HL-60 (cell line): ENCODE measurements at regions not wholly inside any gene's neighbourhood (a gene's known extent, or its start where the extent isn't known, plus 50 kb on each side); places are given as distances from the start of the nearest gene placed in this dataset.

Experiments used
- CTCF ChIP-seq: IDR thresholded peaks from one replicate; pipeline ENCODE4 v1.5.1; 2011; ENCODE audit warnings: low read length, control low read depth, inconsistent platforms; ENCODE audit not compliant: insufficient read depth
- GABPA ChIP-seq: IDR thresholded peaks from 2 replicates; pipeline ENCODE4 v1.6.1; 2012; ENCODE audit warnings: low read depth
- POLR2AphosphoS5 ChIP-seq: IDR thresholded peaks from 2 replicates; pipeline ENCODE4 v1.6.1; 2012; ENCODE audit warnings: low read depth
- REST ChIP-seq: IDR thresholded peaks from 2 replicates; pipeline ENCODE4 v1.6.1; 2012; ENCODE audit warnings: low read depth; ENCODE audit not compliant: insufficient replicate concordance
- SPI1 ChIP-seq: IDR thresholded peaks from 2 replicates; pipeline ENCODE4 v1.6.1; 2012; ENCODE audit warnings: low read depth, mild to moderate bottlenecking, borderline replicate concordance

GRCh38 chr2:4690913-4691312 is 987.5 kb downstream of the DCDC2C start:
- TF ChIP-seq CTCF (no peak), POLR2AphosphoS5 (no peak), GABPA (no peak), REST (no peak), SPI1 (no peak)
